Neural cell (in vitro differentiated cells): ENCODE measurements at regions not wholly inside any gene's neighbourhood (a gene's known extent, or its start where the extent isn't known, plus 50 kb on each side); places are given as distances from the start of the nearest gene placed in this dataset.

Source experiments
- EP300 ChIP-seq: fragments of 450-650 bp; conservative IDR thresholded peaks from 2 replicates; pipeline ENCODE4 v1.6.1; 2014; ENCODE audit warnings: antibody characterized with exemption, mild to moderate bottlenecking, moderate library complexity; ENCODE audit not compliant: poor library complexity, severe bottlenecking
- EZH2 ChIP-seq: fragments of 200-600, 300-800 bp; shearing (Covaris generic), sonication (generic); IDR thresholded peaks from 2 replicates; pipeline ENCODE4 v1.6.1; 2014; ENCODE audit warnings: antibody characterized with exemption, low read length, borderline replicate concordance, mild to moderate bottlenecking; ENCODE audit not compliant: insufficient read depth, poor library complexity, severe bottlenecking
- POLR2AphosphoS5 ChIP-seq: IDR thresholded peaks from 2 replicates; pipeline ENCODE4 v1.6.1; 2012
- RAD21 ChIP-seq: fragments of 450-650 bp; conservative IDR thresholded peaks from 2 replicates; pipeline ENCODE4 v1.6.1; 2014; ENCODE audit warnings: antibody characterized with exemption, mild to moderate bottlenecking, moderate library complexity
- REST ChIP-seq: IDR thresholded peaks from 2 replicates; pipeline ENCODE4 v1.6.1; 2012; ENCODE audit warnings: borderline replicate concordance
- TF ChIP-seq, protein P1 (sequence below): fragments of 450-650 bp; IDR thresholded peaks from 2 replicates; pipeline ENCODE4 v1.5.1; 2014; ENCODE audit warnings: antibody characterized with exemption, mild to moderate bottlenecking, moderate library complexity; ENCODE audit not compliant: poor library complexity, severe bottlenecking

DNA sequence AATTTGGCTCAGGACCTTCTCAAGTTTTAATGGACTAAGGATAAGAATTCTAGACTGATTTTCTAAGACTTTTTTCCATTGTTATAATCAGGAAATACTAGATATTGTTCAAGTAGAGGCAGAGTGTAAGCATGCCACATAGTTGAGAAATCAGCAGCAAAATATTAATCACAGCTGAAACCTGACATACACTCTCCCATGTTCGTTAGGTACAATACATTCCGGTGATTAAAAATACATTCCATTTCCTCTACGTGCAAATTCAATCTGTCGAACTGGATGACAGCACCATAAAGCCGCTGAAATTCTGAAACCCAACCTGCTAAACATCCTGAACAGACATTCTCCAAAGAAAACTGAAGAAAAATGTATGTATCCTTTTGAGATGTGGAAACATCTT is 587.6 kb upstream of the DIPK2B start:
- TF ChIP-seq, protein P1, sequence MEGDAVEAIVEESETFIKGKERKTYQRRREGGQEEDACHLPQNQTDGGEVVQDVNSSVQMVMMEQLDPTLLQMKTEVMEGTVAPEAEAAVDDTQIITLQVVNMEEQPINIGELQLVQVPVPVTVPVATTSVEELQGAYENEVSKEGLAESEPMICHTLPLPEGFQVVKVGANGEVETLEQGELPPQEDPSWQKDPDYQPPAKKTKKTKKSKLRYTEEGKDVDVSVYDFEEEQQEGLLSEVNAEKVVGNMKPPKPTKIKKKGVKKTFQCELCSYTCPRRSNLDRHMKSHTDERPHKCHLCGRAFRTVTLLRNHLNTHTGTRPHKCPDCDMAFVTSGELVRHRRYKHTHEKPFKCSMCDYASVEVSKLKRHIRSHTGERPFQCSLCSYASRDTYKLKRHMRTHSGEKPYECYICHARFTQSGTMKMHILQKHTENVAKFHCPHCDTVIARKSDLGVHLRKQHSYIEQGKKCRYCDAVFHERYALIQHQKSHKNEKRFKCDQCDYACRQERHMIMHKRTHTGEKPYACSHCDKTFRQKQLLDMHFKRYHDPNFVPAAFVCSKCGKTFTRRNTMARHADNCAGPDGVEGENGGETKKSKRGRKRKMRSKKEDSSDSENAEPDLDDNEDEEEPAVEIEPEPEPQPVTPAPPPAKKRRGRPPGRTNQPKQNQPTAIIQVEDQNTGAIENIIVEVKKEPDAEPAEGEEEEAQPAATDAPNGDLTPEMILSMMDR = no peak
- TF ChIP-seq EP300 (no peak), REST (no peak), EZH2 (no peak), RAD21 (no peak), POLR2AphosphoS5 (no peak)
